Keratinocyte (primary cell): ENCODE measurements at regions not wholly inside any gene's neighbourhood (a gene's known extent, or its start where the extent isn't known, plus 50 kb on each side); places are given as distances from the start of the nearest gene placed in this dataset.

Experiments used
- CTCF ChIP-seq, 3 experiments: IDR thresholded peaks in 1 of 3; conservative IDR thresholded peaks in 1 of 3; optimal IDR thresholded peaks in 1 of 3; 2 replicates in 2 of 3; 3 replicates in 1 of 3; pipeline versions ENCODE3 to v1.5.1; 2011; ENCODE audit warnings: low read length in 3 of 3, mild to moderate bottlenecking in 3 of 3, moderate library complexity in 2 of 3, control low read depth in 1 of 3, inconsistent platforms in 1 of 3; ENCODE audit not compliant: insufficient read depth in 2 of 3; ENCODE audit errors: extremely low read depth in 1 of 3
- EZH2 ChIP-seq: IDR thresholded peaks from one replicate; pipeline ENCODE4 v1.6.1; 2012; ENCODE audit warnings: inconsistent platforms, mild to moderate bottlenecking, low read length, moderate library complexity

- TF ChIP-seq CTCF (optimal IDR thresholded peaks at IDR 0.05 in 1 of 3, IDR thresholded peaks at IDR 0.05 in 1 of 3, conservative IDR thresholded peaks at IDR 0.05 in 1 of 3; ENCODE audit: extremely low read depth in 1 of 3, insufficient read depth in 2 of 3, low read length in 3 of 3), result no peak
- no peak for TF ChIP-seq EZH2
Observed at GRCh38 chr6:139647016-139647415, 272.6 kb upstream of the CITED2 start.
